K562 (cell line): ENCODE measurements at regions not wholly inside any gene's neighbourhood (a gene's known extent, or its start where the extent isn't known, plus 50 kb on each side); places are given as distances from the start of the nearest gene placed in this dataset.

ENCODE experiments used
- ATAC-seq: fragments of 200-7000 bp; cut with Tn5 transposase; 3 replicates; pipeline ENCODE4 v1.9.1; 2020; ENCODE audit warnings: moderate library complexity
- BruUV-seq: library from RNA; stranded (reverse); fragments of 400-500 nt; replicated peaks from 2 replicates; lab custom pipeline; 2021; lab: Mats Ljungman, UMichigan
- CTCF ChIA-PET: fragments of 300-600 bp; formaldehyde crosslinking; extraction: SDS; loops from one replicate; lab custom pipeline; 2021; ENCODE audit warnings: low intra/inter-chr PET ratio; lab: Yijun Ruan, JAX
- POLR2A ChIA-PET: fragments of 300-600, 350-650 bp; sonication (Branson Sonifier 250); formaldehyde crosslinking; extraction: SDS; loops from one replicate; lab custom pipeline; 2021; ENCODE audit warnings: antibody characterized with exemption, inconsistent platforms; lab: Yijun Ruan, JAX
- DNase-seq, 4 experiments: peaks; one replicate each; pipeline versions ENCODE4 v3.0.0 to v3.0.0-alpha.2; 2011 to 2018; ENCODE audit warnings: low spot score in 3 of 4, mixed read lengths in 3 of 4; ENCODE audit errors: extremely low read depth in 1 of 4
- FAIRE-seq: peaks from 2 replicates; lab custom pipeline; 2011; peaks lifted over from hg19 to GRCh38; lab: Jason Lieb, UNC
- H2AFZ ChIP-seq: 2 replicates; pipeline ENCODE4 v1.6.0; 2011; ENCODE audit warnings: low read depth, low read length, control low read depth, inconsistent platforms
- H3K27ac ChIP-seq: fragments of 200-600 bp; 3 replicates; pipeline ENCODE4 v1.8.0; 2011; ENCODE audit warnings: low read depth, mild to moderate bottlenecking, control low read depth, inconsistent platforms, low read length, moderate library complexity, mixed read lengths; ENCODE audit errors: extremely low read depth
- H3K27me3 ChIP-seq, 2 experiments: fragments of 300-600 bp in 1 of 2; 2 replicates in 1 of 2; 3 replicates in 1 of 2; pipeline versions ENCODE4 v1.6.0 to v1.8.0; 2011; ENCODE audit warnings: inconsistent platforms in 2 of 2, low read length in 2 of 2, mild to moderate bottlenecking in 1 of 2, mixed read lengths in 1 of 2, moderate library complexity in 1 of 2; ENCODE audit not compliant: control insufficient read depth in 2 of 2, insufficient read depth in 2 of 2
- H3K36me3 ChIP-seq: fragments of 300-600 bp; 3 replicates; pipeline ENCODE4 v1.8.0; 2011; ENCODE audit warnings: mild to moderate bottlenecking, low read length, inconsistent platforms; ENCODE audit not compliant: control insufficient read depth, insufficient read depth
- H3K4me1 ChIP-seq, 2 experiments: fragments of 200-600 bp in 1 of 2; replicated peaks in 1 of 2; 2 replicates in 1 of 2; 3 replicates in 1 of 2; pipeline versions ENCODE4 v1.5.1 to v1.8.0; 2011; ENCODE audit warnings: inconsistent platforms in 2 of 2, low read length in 2 of 2, mild to moderate bottlenecking in 1 of 2, mixed read lengths in 1 of 2, moderate library complexity in 1 of 2; ENCODE audit not compliant: control insufficient read depth in 2 of 2, insufficient read depth in 2 of 2
- H3K4me2 ChIP-seq: 2 replicates; pipeline ENCODE4 v1.6.1; 2011; ENCODE audit warnings: low read length, control low read depth, inconsistent platforms, mixed read lengths; ENCODE audit not compliant: insufficient read depth
- H3K4me3 ChIP-seq: fragments of 200-600 bp; sonication (generic), shearing (Covaris generic); 2 replicates; pipeline ENCODE4 v1.5.1; 2016; ENCODE audit warnings: control low read depth, inconsistent platforms
- H3K79me2 ChIP-seq: fragments of 200-600 bp; 3 replicates; pipeline ENCODE4 v1.8.0; 2011; ENCODE audit warnings: low read length, inconsistent platforms; ENCODE audit not compliant: control insufficient read depth, insufficient read depth
- H3K9ac ChIP-seq, 2 experiments: 2 replicates each; pipeline versions ENCODE4 v1.6.0 to v1.6.1; 2011; ENCODE audit warnings: low read depth in 2 of 2, low read length in 2 of 2, control low read depth in 1 of 2, inconsistent platforms in 1 of 2, mild to moderate bottlenecking in 1 of 2, mixed read lengths in 1 of 2; ENCODE audit not compliant: insufficient read depth in 1 of 2
- H3K9me1 ChIP-seq: one replicate; pipeline ENCODE4 v1.6.0; 2011; ENCODE audit warnings: inconsistent platforms, mild to moderate bottlenecking, low read length, moderate library complexity; ENCODE audit not compliant: control insufficient read depth, insufficient read depth
- H3K9me3 ChIP-seq: replicated peaks from 2 replicates; pipeline ENCODE4 v1.5.1; 2011; ENCODE audit warnings: low read depth, low read length, inconsistent platforms; ENCODE audit not compliant: control insufficient read depth, insufficient read depth
- H4K20me1 ChIP-seq: replicated peaks from 2 replicates; pipeline ENCODE4 v1.6.1; 2011; ENCODE audit warnings: low read length, inconsistent platforms, mixed read lengths; ENCODE audit not compliant: control insufficient read depth, insufficient read depth
- CBFA2T2 ChIP-seq: fragments of 450-650 bp; conservative IDR thresholded peaks from 2 replicates; pipeline ENCODE4 v1.6.1; 2017; ENCODE audit warnings: mild to moderate bottlenecking
- CREM ChIP-seq: IDR thresholded peaks from 2 replicates; pipeline ENCODE4 v1.6.1; 2014; ENCODE audit warnings: antibody characterized with exemption, low read depth
- KLF1 ChIP-seq: fragments of 450-650 bp; IDR thresholded peaks from 2 replicates; pipeline ENCODE4 v1.6.1; 2016; ENCODE audit warnings: missing genetic modification characterization, missing compliant biosample characterization
- NFATC3 ChIP-seq: fragments of 450-650 bp; IDR thresholded peaks from 2 replicates; pipeline ENCODE4 v1.6.1; 2017; ENCODE audit warnings: mild to moderate bottlenecking
- PRMT5 ChIP-seq: sonication (generic); formaldehyde crosslinking; IDR thresholded peaks from 2 replicates; pipeline ENCODE4 v1.5.0; 2020; ENCODE audit warnings: missing genetic modification reagents
- SETDB1 ChIP-seq: IDR thresholded peaks from one replicate; pipeline ENCODE4 v1.6.1; 2012; ENCODE audit warnings: low read length, control low read depth, inconsistent platforms
- SRSF7 ChIP-seq: fragments of 200-400 bp; formaldehyde crosslinking; optimal IDR thresholded peaks from 2 replicates; pipeline ENCODE3; 2017; ENCODE audit warnings: mild to moderate bottlenecking, low read depth, low read length
- TSC22D4 ChIP-seq: fragments of 450-650 bp; IDR thresholded peaks from 2 replicates; pipeline ENCODE4 v1.6.1; 2016; ENCODE audit warnings: missing genetic modification characterization, missing biosample characterization, control low read depth
- ZKSCAN1 ChIP-seq: fragments of 150-350 bp; IDR thresholded peaks from 2 replicates; pipeline ENCODE4 v1.6.1; 2016; ENCODE audit warnings: low read depth, low read length
- ZNF121 ChIP-seq: sonication (generic); formaldehyde crosslinking; conservative IDR thresholded peaks from 2 replicates; pipeline ENCODE4 v1.8.0; 2022; ENCODE audit warnings: missing genetic modification reagents
- ZNF239 ChIP-seq: fragments of 250-450 bp; sonication (Bioruptor Pico); IDR thresholded peaks from 2 replicates; pipeline ENCODE4 v1.4.0; 2020; ENCODE audit warnings: mild to moderate bottlenecking
- ZNF274 ChIP-seq: IDR thresholded peaks from 2 replicates; pipeline ENCODE4 v1.6.1; 2011; ENCODE audit warnings: low read depth, mild to moderate bottlenecking, low read length, moderate library complexity, borderline replicate concordance
- ZNF277 ChIP-seq: fragments of 250-450 bp; sonication (Bioruptor Pico); IDR thresholded peaks from 2 replicates; pipeline ENCODE4 v1.8.0; 2022; ENCODE audit warnings: inconsistent platforms, mild to moderate bottlenecking, moderate library complexity, borderline replicate concordance
- WGBS: fragments of 100-300 bp; shearing (Covaris generic); methylation state at CpG from one replicate; pipeline ENCODE4 v1.1.6; 2016; ENCODE audit warnings: low coverage, mixed read lengths; ENCODE audit not compliant: insufficient coverage; ENCODE audit errors: missing lambda C conversion rate; 5-methylcytosine and 5-hydroxymethylcytosine counted together
- in situ Hi-C: fragments of 300-500 bp; cut with MboI; formaldehyde crosslinking; loops from 4 replicates; pipeline ENCODE4 v1.15.0; 2018; ENCODE audit warnings: inconsistent platforms, mixed read lengths
- intact Hi-C: fragments of 100-400 bp; cut with micrococcal nuclease; formaldehyde crosslinking; loops from 2 replicates; pipeline ENCODE4 v1.14.2; 2022
- TF ChIP-seq, protein P1 (sequence below), 2 experiments: fragments of 150-350 bp in 1 of 2; IDR thresholded peaks; 2 replicates each; pipeline ENCODE4 v1.6.1; 2012 to 2016; ENCODE audit warnings: low read depth in 2 of 2, low read length in 2 of 2, mild to moderate bottlenecking in 1 of 2, moderate library complexity in 1 of 2

DNA sequence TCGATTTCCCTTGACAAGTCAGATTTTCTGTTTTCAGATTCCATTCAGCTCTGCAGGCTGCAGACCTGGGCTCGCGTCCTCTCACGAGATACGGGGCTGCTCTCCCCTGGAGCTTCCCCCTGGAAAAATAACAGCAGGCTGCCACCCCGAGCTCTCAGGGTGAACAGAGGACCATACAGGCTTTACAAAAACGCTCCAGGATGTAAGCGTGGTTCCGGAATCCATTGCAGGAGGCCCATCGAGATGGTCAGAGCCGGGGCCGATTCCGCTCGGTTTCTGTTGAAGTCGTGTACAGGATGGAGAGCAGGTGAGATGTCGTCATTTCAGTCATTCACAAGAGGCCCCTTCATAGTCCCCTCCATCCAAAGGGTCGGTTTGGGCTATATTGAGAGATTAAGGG is 297.7 kb upstream of the IRX4 start:
- in situ Hi-C loops = no loop called here
- H3K4me1 ChIP-seq = no peaks in the 10 kb centered on the region; a peak in 1 of 5 replicates
- H3K9me3 ChIP-seq = no peaks in the 10 kb centered on the region
- FAIRE-seq (no peak), ATAC-seq (no peak), DNase-seq (no peak)
- ChIA-PET CTCF (no interaction called here), POLR2A (no interaction called here)
- no peaks in the 10 kb centered on the region for H3K36me3 ChIP-seq
- H4K20me1 ChIP-seq = peaks cover 17% of the 10 kb centered on the region; the same call in 1 of the 2 replicates
- intact Hi-C loops = no loop called here
- H3K27ac ChIP-seq = no peak overlapping the region
- H3K4me3 ChIP-seq = no peak overlapping the region
- under 1% methylated on average over 17 of the region's 17 CpGs for WGBS
- TF ChIP-seq CBFA2T2 (no peak), ZNF121 (CRISPR knock-in tag) (no peak)
- no peaks in the 10 kb centered on the region for H3K79me2 ChIP-seq
- H2AFZ ChIP-seq = no peak overlapping the region
- H3K9me1 ChIP-seq = peaks cover 4% of the 10 kb centered on the region
- H3K4me2 ChIP-seq = no peak overlapping the region
- BruUV-seq = no TSS peak
- H3K9ac ChIP-seq = no peak overlapping the region
- H3K27me3 ChIP-seq = peaks cover 39 to 78% of the 10 kb centered on the region in 2 experiments

GRCh38 chr5:2179861-2180260 is 297.1 kb upstream of the IRX4 start:
- Histone ChIP-seq H4K20me1 (peaks cover 17% of the 10 kb centered on the region; the same call in 1 of the 2 replicates), H3K4me3 (no peak overlapping the region), H3K4me2 (no peak overlapping the region), H3K79me2 (no peaks in the 10 kb centered on the region), H3K9ac (no peak overlapping the region), H3K27me3 (peaks cover 42 to 84% of the 10 kb centered on the region in 2 experiments), H3K9me1 (peaks cover 4% of the 10 kb centered on the region), H2AFZ (no peak overlapping the region), H3K9me3 (no peaks in the 10 kb centered on the region), H3K4me1 (no peaks in the 10 kb centered on the region; a peak in 1 of 5 replicates), H3K36me3 (no peaks in the 10 kb centered on the region), H3K27ac (no peak overlapping the region)
- DNase-seq (no peak), FAIRE-seq (no peak), ATAC-seq (no peak)
- intact Hi-C loops (no loop called here), in situ Hi-C loops (no loop called here)
- ChIA-PET POLR2A (no interaction called here), CTCF (no interaction called here)
- 1% methylated on average over 20 of the region's 23 CpGs for WGBS
- BruUV-seq = no TSS peak
- TF ChIP-seq CREM (no peak), NFATC3 (no peak), KLF1 (tag) (no peak), PRMT5 (CRISPR knock-in tag) (no peak), ZKSCAN1 (no peak), ZNF277 (CRISPR knock-in tag) (no peak), ZNF274 (no peak), TSC22D4 (no peak), ZNF239 (CRISPR knock-in tag) (no peak), SETDB1 (no peak), SRSF7 (no peak)
- TF ChIP-seq, protein P1, sequence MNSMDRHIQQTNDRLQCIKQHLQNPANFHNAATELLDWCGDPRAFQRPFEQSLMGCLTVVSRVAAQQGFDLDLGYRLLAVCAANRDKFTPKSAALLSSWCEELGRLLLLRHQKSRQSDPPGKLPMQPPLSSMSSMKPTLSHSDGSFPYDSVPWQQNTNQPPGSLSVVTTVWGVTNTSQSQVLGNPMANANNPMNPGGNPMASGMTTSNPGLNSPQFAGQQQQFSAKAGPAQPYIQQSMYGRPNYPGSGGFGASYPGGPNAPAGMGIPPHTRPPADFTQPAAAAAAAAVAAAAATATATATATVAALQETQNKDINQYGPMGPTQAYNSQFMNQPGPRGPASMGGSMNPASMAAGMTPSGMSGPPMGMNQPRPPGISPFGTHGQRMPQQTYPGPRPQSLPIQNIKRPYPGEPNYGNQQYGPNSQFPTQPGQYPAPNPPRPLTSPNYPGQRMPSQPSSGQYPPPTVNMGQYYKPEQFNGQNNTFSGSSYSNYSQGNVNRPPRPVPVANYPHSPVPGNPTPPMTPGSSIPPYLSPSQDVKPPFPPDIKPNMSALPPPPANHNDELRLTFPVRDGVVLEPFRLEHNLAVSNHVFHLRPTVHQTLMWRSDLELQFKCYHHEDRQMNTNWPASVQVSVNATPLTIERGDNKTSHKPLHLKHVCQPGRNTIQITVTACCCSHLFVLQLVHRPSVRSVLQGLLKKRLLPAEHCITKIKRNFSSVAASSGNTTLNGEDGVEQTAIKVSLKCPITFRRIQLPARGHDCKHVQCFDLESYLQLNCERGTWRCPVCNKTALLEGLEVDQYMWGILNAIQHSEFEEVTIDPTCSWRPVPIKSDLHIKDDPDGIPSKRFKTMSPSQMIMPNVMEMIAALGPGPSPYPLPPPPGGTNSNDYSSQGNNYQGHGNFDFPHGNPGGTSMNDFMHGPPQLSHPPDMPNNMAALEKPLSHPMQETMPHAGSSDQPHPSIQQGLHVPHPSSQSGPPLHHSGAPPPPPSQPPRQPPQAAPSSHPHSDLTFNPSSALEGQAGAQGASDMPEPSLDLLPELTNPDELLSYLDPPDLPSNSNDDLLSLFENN (IDR thresholded peaks at IDR 0.05; ENCODE audit: low read depth in 2 of 2, low read length in 2 of 2) = no peak
